Neural crest cell (in vitro differentiated cells): ENCODE measurements at regions not wholly inside any gene's neighbourhood (a gene's known extent, or its start where the extent isn't known, plus 50 kb on each side); places are given as distances from the start of the nearest gene placed in this dataset.

ENCODE experiments used
- DNase-seq: peaks from one replicate; pipeline ENCODE4 v3.0.0; 2021; ENCODE audit warnings: low read depth, mixed read lengths, low spot score
- H3K27ac Mint-ChIP-seq: one replicate; pipeline ENCODE4 v1.8.0; 2021; ENCODE audit warnings: mild to moderate bottlenecking, mixed read lengths; ENCODE audit not compliant: unreplicated experiment
- H3K27me3 Mint-ChIP-seq: 2 replicates; pipeline ENCODE4 v1.8.0; 2021; ENCODE audit warnings: low read depth, mild to moderate bottlenecking, mixed read lengths
- H3K36me3 Mint-ChIP-seq: 2 replicates; pipeline ENCODE4 v1.8.0; 2021; ENCODE audit warnings: low read depth, mild to moderate bottlenecking, mixed read lengths
- H3K4me1 Mint-ChIP-seq: 2 replicates; pipeline ENCODE4 v1.8.0; 2021; ENCODE audit warnings: mixed read lengths
- H3K4me3 Mint-ChIP-seq: one replicate; pipeline ENCODE4 v1.8.0; 2021; ENCODE audit warnings: mild to moderate bottlenecking, mixed read lengths
- H3K9me3 Mint-ChIP-seq: 2 replicates; pipeline ENCODE4 v1.8.0; 2021; ENCODE audit warnings: mixed read lengths
- TF ChIP-seq, protein P1 (sequence below): fragments of 200-600 bp; sonication (generic); conservative IDR thresholded peaks from 2 replicates; pipeline ENCODE4 v1.5.0; 2021; ENCODE audit warnings: antibody characterized with exemption, mild to moderate bottlenecking

DNA sequence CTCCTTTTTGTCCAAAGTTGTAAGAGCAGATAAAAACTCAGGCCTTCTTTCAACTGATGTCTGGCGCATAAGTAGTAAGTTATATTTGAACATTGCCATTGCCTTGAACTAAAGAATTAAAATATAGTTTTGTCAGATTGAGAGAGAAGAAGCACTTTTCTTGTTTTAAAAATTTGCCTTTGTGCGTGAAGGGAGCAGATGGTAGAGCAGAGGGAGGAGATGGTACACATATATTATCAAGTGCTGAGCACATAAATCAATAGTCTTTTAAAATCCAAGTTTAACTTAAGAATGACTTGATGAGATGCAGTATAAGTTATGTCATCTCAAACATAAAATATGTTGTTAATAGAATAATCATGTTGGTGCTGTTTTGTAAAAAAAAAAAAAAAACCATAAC lies 504.6 kb upstream of the KLHL1 start:
- DNase-seq: no peak
- TF ChIP-seq, protein P1, sequence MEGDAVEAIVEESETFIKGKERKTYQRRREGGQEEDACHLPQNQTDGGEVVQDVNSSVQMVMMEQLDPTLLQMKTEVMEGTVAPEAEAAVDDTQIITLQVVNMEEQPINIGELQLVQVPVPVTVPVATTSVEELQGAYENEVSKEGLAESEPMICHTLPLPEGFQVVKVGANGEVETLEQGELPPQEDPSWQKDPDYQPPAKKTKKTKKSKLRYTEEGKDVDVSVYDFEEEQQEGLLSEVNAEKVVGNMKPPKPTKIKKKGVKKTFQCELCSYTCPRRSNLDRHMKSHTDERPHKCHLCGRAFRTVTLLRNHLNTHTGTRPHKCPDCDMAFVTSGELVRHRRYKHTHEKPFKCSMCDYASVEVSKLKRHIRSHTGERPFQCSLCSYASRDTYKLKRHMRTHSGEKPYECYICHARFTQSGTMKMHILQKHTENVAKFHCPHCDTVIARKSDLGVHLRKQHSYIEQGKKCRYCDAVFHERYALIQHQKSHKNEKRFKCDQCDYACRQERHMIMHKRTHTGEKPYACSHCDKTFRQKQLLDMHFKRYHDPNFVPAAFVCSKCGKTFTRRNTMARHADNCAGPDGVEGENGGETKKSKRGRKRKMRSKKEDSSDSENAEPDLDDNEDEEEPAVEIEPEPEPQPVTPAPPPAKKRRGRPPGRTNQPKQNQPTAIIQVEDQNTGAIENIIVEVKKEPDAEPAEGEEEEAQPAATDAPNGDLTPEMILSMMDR: no peak
- H3K9me3 Mint-ChIP-seq: no peaks in the 10 kb centered on the region
- no peak overlapping the region for H3K4me3 Mint-ChIP-seq
- no peaks in the 10 kb centered on the region for H3K4me1 Mint-ChIP-seq
- no peaks in the 10 kb centered on the region for H3K36me3 Mint-ChIP-seq
- H3K27ac Mint-ChIP-seq: no peak overlapping the region
- no peaks in the 10 kb centered on the region for H3K27me3 Mint-ChIP-seq

DNA sequence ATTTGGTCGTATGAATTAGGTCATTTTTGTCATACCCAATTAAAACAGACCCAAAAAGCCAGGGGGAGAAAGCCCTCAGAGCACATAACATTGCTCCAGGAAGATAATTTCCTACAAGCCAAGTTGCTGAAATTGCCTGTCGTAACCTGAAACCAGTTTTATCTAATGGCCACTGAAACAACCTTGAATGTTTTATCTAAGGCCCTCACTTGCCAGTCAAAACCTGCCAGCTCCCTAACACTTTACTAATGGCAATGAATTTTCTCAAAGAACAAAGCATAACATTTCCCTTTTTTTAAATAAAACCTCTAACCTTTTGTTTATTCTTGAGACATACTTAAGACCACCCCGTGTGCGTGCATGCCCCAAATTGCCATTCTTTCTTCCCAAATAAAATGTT lies 496.2 kb upstream of the KLHL1 start:
- H3K4me1 Mint-ChIP-seq: no peaks in the 10 kb centered on the region
- peaks cover 4% of the 10 kb centered on the region for H3K36me3 Mint-ChIP-seq
- no peak overlapping the region for H3K4me3 Mint-ChIP-seq
- TF ChIP-seq, protein P1: no peak
- H3K27ac Mint-ChIP-seq: no peak overlapping the region
- H3K27me3 Mint-ChIP-seq: no peaks in the 10 kb centered on the region
- H3K9me3 Mint-ChIP-seq: peaks cover 6% of the 10 kb centered on the region
- no peak for DNase-seq

DNA sequence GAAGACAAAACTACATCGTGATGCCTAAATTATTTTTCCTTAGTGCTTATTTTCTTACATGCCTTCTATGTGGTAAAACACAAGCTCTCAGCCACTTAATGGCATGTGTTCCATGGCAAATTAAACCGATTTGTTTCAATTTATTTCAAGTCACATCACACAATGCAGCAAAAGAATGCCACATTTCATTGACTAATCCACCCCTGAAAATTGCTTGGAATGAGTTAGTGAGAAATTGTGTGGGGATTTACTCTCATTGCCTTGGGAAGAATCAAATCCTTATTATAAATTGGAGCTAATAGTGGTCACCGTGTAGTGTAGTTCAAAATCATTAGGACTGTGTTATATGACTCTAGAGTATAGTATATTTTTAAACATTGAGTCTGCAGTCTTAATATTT lies 485.5 kb upstream of the KLHL1 start:
- Mint-ChIP-seq H3K27ac (no peak overlapping the region), H3K9me3 (peaks cover 3% of the 10 kb centered on the region), H3K36me3 (no peaks in the 10 kb centered on the region), H3K27me3 (no peaks in the 10 kb centered on the region), H3K4me3 (no peak overlapping the region), H3K4me1 (no peaks in the 10 kb centered on the region)
- TF ChIP-seq, protein P1: no peak
- no peak for DNase-seq

DNA sequence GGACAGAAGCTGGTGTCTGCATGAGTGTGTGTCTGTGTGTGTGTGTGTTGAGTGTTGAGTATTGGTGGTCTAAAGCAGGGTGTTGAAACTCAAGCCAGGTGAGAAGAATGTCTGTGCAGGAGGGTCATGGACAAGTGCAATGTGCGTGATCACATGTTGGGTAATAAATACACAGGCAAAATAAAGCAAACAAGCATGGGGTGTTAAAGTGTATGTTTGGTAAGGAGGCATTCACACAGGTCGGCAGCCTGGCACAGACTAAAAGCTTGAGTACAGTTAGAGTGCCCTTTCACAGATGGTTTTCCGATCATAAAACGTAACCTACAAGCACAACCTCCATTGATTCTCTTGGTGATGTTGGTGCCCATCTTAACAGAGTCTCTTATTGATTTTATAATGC lies 476.9 kb upstream of the KLHL1 start:
- no peaks in the 10 kb centered on the region for H3K36me3 Mint-ChIP-seq
- peaks cover 4% of the 10 kb centered on the region for H3K9me3 Mint-ChIP-seq
- H3K27ac Mint-ChIP-seq: no peak overlapping the region
- no peaks in the 10 kb centered on the region for H3K27me3 Mint-ChIP-seq
- no peak overlapping the region for H3K4me3 Mint-ChIP-seq
- TF ChIP-seq, protein P1: no peak
- no peak for DNase-seq
- no peaks in the 10 kb centered on the region for H3K4me1 Mint-ChIP-seq

DNA sequence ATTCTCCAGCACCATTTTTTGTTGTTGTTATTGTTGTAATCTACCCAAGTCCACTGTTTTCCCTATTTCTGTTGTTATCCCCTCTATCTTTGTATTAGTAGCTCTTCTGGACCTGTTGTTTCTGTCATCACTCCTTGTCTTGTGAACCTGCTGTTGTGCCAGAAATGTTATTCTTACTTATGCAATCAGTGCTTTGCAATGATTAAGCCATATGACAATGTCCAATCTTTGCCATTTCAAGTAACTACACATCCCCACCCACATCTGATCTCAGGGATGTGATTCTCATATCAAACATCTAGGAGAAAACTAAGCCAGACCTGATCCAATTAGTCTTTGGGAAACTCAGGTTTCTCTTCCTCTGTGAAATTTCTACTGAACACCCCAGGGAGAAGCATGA lies 472.6 kb upstream of the KLHL1 start:
- Mint-ChIP-seq H3K36me3 (no peaks in the 10 kb centered on the region), H3K4me3 (no peak overlapping the region), H3K27me3 (no peaks in the 10 kb centered on the region), H3K9me3 (peaks cover 3% of the 10 kb centered on the region), H3K27ac (no peak overlapping the region), H3K4me1 (no peaks in the 10 kb centered on the region)
- DNase-seq: no peak
- TF ChIP-seq, protein P1: no peak

DNA sequence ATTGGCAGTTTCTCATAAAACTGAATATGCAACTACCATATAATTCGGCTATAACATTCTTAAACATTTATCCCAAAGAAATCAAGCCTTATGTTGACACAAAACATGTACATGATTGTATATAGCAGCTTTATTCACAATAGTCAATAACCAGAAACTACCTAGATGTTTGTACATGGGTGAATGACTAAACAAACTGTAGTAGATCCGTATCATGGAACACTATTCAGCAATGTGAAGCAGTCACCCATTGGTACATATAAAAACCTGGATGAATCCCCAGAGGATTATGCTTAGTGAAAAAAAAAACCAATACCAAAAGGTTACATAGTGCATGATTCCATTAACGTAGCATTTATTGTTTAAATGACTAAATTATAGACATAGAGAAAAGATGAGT lies 471.7 kb upstream of the KLHL1 start:
- TF ChIP-seq, protein P1: no peak
- DNase-seq: no peak
- Mint-ChIP-seq H3K27ac (no peak overlapping the region), H3K27me3 (no peaks in the 10 kb centered on the region), H3K9me3 (peaks cover 3% of the 10 kb centered on the region), H3K4me1 (no peaks in the 10 kb centered on the region), H3K36me3 (no peaks in the 10 kb centered on the region), H3K4me3 (no peak overlapping the region)
